Non-pigmented ciliary epithelial cell (primary cell): ENCODE measurements at regions not wholly inside any gene's neighbourhood (a gene's known extent, or its start where the extent isn't known, plus 50 kb on each side); places are given as distances from the start of the nearest gene placed in this dataset.

Experiments
- DNase-seq: peaks from one replicate; pipeline ENCODE4 v3.0.0-alpha.2; 2010; ENCODE audit warnings: low read depth

GRCh38 chr5:127993476-127993875 is 90.1 kb upstream of the SLC12A2 start:
- no peak for DNase-seq

GRCh38 chr5:127994087-127994660 is 89.4 kb upstream of the SLC12A2 start:
- DNase-seq: no peak

- DNase-seq: peak; percentile 19
Measured at GRCh38 chr5:127995556-127995955, 88.0 kb upstream of the SLC12A2 start.

GRCh38 chr5:127997201-127997704 is 86.3 kb upstream of the SLC12A2 start:
- no peak for DNase-seq

GRCh38 chr5:127998950-127999615 is 84.5 kb upstream of the SLC12A2 start:
- DNase-seq: no peak

- DNase-seq: no peak
Measured at GRCh38 chr5:127999909-128000308, 83.7 kb upstream of the SLC12A2 start.

- DNase-seq: no peak
Measured at GRCh38 chr5:128002425-128002824, 81.1 kb upstream of the SLC12A2 start.

- DNase-seq: no peak
Measured at GRCh38 chr5:128007939-128008338, 75.6 kb upstream of the SLC12A2 start.

GRCh38 chr5:128009403-128009802 is 74.2 kb upstream of the SLC12A2 start:
- DNase-seq: no peak

- no peak for DNase-seq
Measured at GRCh38 chr5:128011339-128011738, 72.2 kb upstream of the SLC12A2 start.

- no peak for DNase-seq
Measured at GRCh38 chr5:128014578-128014977, 69.0 kb upstream of the SLC12A2 start.

- no peak for DNase-seq
Measured at GRCh38 chr5:128015478-128015877, 68.1 kb upstream of the SLC12A2 start.

- DNase-seq: no peak
Measured at GRCh38 chr5:128015978-128016377, 67.6 kb upstream of the SLC12A2 start.

GRCh38 chr5:128019391-128019790 is 64.2 kb upstream of the SLC12A2 start:
- DNase-seq: no peak

GRCh38 chr5:128020012-128020411 is 63.6 kb upstream of the SLC12A2 start:
- DNase-seq: no peak

GRCh38 chr5:128021411-128021810 is 62.2 kb upstream of the SLC12A2 start:
- DNase-seq: no peak
